ENCODE measurements at regions not wholly inside any gene's neighbourhood (a gene's known extent, or its start where the extent isn't known, plus 50 kb on each side); places are given as distances from the start of the nearest gene placed in this dataset.

DNA sequence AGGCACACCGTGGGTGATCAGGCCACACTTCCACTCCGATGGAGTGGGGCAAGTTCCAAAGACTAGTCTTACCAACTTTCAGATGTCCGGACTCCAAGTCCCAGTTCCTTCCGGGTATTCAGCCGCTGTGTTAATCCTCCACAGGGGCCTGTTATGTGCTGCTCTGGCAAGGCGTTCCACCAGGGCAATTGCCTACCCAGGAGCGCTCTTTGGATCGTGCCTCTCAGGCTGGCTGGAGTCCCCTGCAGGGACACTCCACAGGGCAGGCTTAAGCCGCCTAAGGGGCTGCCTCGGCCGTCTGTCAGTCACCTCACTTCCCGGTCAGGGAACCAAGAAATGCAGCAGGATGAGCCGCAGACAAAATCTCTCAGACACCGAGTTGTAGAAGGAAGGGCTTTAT lies 118.7 kb upstream of the CCNG1 start:
- Histone ChIP-seq H3K4me3 (ENCODE audit: insufficient read depth, low read depth, low read length) (no peak overlapping the region), H2BK20ac (ENCODE audit: low read depth, low read length) (no peak overlapping the region), H3K9me1 (ENCODE audit: insufficient read depth, low read length) (no peaks in the 10 kb centered on the region), H4K5ac (ENCODE audit: low read depth, low read length) (no peak overlapping the region), H2BK120ac (ENCODE audit: low read depth, low read length) (no peak overlapping the region), H3K79me1 (ENCODE audit: low read depth in 1 of 2, low read length in 2 of 2) (no peaks in the 10 kb centered on the region), H3K4me2 (ENCODE audit: low read depth, low read length) (no peak overlapping the region), H4K8ac (ENCODE audit: low read depth in 2 of 2, low read length in 2 of 2) (no peak overlapping the region), H4K20me1 (ENCODE audit: insufficient read depth, low read length) (no peaks in the 10 kb centered on the region), H2BK5ac (ENCODE audit: low read depth, low read length, poor library complexity, severe bottlenecking) (no peak overlapping the region), H3K23ac (ENCODE audit: low read depth, low read length) (no peak overlapping the region), H3K27ac (ENCODE audit: insufficient read depth, low read length) (no peak overlapping the region), H2BK15ac (ENCODE audit: low read depth, low read length) (no peak overlapping the region), H3K4ac (ENCODE audit: low read depth, low read length) (no peak overlapping the region), H2AK5ac (ENCODE audit: low read depth, low read length) (no peak overlapping the region), H3K4me1 (ENCODE audit: control insufficient read depth, insufficient read depth, low read length) (no peaks in the 10 kb centered on the region), H3K36me3 (ENCODE audit: control insufficient read depth, insufficient read depth, low read length) (no peaks in the 10 kb centered on the region), H2AFZ (replicated peaks; ENCODE audit: low read length, poor library complexity) (no peak overlapping the region), H3K27me3 (ENCODE audit: control insufficient read depth, insufficient read depth, low read length) (no peaks in the 10 kb centered on the region), H3K9me3 (ENCODE audit: control insufficient read depth, insufficient read depth, low read length) (peaks cover 4% of the 10 kb centered on the region; the same call in 1 of the 2 replicates), H3K56ac (ENCODE audit: extremely low read depth, insufficient read depth, low read length) (no peak overlapping the region), H3K18ac (ENCODE audit: low read depth, low read length) (no peak overlapping the region), H4K91ac (ENCODE audit: insufficient read depth, low read depth, low read length) (no peak overlapping the region), H3K9ac (ENCODE audit: low read depth, low read length) (no peak overlapping the region), H2AK9ac (replicated peaks; ENCODE audit: low read depth, low read length, poor library complexity) (no peak overlapping the region), H3K14ac (replicated peaks; ENCODE audit: low read depth, low read length) (no peak overlapping the region)
- ChIA-PET POLR2A (ENCODE audit: unreplicated experiment) (no interaction called here), CTCF (no interaction called here)
- dilution Hi-C loops (cut with HindIII; ENCODE audit: low sequenced_read_pairs, unreplicated experiment) = no loop called here
- no TSS peak for BruUV-seq (replicated peaks)
- no peak for TF ChIP-seq BHLHE40 (IDR thresholded peaks at IDR 0.05; ENCODE audit: low read depth, low read length)
- no peak for TF ChIP-seq MXI1 (IDR thresholded peaks at IDR 0.05; ENCODE audit: borderline replicate concordance, low read depth, low read length)
- TF ChIP-seq, protein P1, sequence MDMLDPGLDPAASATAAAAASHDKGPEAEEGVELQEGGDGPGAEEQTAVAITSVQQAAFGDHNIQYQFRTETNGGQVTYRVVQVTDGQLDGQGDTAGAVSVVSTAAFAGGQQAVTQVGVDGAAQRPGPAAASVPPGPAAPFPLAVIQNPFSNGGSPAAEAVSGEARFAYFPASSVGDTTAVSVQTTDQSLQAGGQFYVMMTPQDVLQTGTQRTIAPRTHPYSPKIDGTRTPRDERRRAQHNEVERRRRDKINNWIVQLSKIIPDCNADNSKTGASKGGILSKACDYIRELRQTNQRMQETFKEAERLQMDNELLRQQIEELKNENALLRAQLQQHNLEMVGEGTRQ (IDR thresholded peaks at IDR 0.05; ENCODE audit: low read depth, low read length) = no peak
- TF ChIP-seq, protein P2, sequence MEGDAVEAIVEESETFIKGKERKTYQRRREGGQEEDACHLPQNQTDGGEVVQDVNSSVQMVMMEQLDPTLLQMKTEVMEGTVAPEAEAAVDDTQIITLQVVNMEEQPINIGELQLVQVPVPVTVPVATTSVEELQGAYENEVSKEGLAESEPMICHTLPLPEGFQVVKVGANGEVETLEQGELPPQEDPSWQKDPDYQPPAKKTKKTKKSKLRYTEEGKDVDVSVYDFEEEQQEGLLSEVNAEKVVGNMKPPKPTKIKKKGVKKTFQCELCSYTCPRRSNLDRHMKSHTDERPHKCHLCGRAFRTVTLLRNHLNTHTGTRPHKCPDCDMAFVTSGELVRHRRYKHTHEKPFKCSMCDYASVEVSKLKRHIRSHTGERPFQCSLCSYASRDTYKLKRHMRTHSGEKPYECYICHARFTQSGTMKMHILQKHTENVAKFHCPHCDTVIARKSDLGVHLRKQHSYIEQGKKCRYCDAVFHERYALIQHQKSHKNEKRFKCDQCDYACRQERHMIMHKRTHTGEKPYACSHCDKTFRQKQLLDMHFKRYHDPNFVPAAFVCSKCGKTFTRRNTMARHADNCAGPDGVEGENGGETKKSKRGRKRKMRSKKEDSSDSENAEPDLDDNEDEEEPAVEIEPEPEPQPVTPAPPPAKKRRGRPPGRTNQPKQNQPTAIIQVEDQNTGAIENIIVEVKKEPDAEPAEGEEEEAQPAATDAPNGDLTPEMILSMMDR (conservative IDR thresholded peaks at IDR 0.05; ENCODE audit: low read depth, low read length) = no peak
- no peak for TF ChIP-seq POLR2A (IDR thresholded peaks at IDR 0.05; ENCODE audit: low read depth, low read length)
- no peak for TF ChIP-seq MAFK (IDR thresholded peaks at IDR 0.05; ENCODE audit: low read depth, low read length)
- no peak for TF ChIP-seq SMC3 (IDR thresholded peaks at IDR 0.05; ENCODE audit: low read depth, low read length)
- no peak for TF ChIP-seq NFE2L2 (IDR thresholded peaks at IDR 0.05; ENCODE audit: low read depth, low read length)
- TF ChIP-seq RAD21 (IDR thresholded peaks at IDR 0.05; ENCODE audit: low read length) = no peak
- TF ChIP-seq RFX5 (IDR thresholded peaks at IDR 0.05; ENCODE audit: low read depth, low read length) = no peak
- in situ Hi-C loops (cut with MboI; ENCODE audit: low sequenced_read_pairs) = no loop called here
- WGBS, 2 experiments (ENCODE audit: extremely low coverage in 2 of 2, insufficient read length in 1 of 2) = no CpG with 5 or more reads among the region's 14 CpGs
- DNase-seq = no peak
- intact Hi-C loops (cut with micrococcal nuclease) = no loop called here
- ATAC-seq (ENCODE audit: low read depth) = no peak

Measured in IMR-90 (cell line).